GM12875 (cell line): ENCODE measurements at regions not wholly inside any gene's neighbourhood (a gene's known extent, or its start where the extent isn't known, plus 50 kb on each side); places are given as distances from the start of the nearest gene placed in this dataset.

Experiments
- H3K4me3 ChIP-seq: one replicate; pipeline ENCODE4 v1.5.1; 2011; ENCODE audit warnings: low read depth, low read length, control low read depth
- TF ChIP-seq, protein P1 (sequence below): IDR thresholded peaks from 2 replicates; pipeline ENCODE4 v1.5.1; 2011; ENCODE audit warnings: low read depth, mild to moderate bottlenecking, control low read depth, inconsistent platforms, low read length, moderate library complexity, borderline replicate concordance; ENCODE audit not compliant: insufficient read depth

DNA sequence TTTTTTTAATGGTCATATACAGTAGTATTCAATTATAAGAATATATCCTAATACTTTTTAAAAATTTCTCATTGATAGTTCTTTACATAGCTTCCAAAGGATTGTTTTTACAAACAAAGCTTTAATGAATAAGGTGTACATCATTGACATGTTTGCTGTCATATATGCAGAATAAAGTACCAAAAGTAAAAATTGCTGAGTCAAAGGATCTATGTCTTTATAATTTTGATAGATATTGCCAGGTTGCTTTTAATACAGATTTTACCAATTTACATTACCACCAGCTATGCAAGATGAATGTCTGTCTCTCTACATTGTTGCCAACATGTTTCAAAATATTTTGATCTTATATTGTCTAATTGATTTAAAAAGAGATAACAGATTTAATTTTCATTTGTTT is 173.9 kb upstream of the FAM78B start:
- H3K4me3 ChIP-seq, result no peak overlapping the region
- TF ChIP-seq, protein P1, sequence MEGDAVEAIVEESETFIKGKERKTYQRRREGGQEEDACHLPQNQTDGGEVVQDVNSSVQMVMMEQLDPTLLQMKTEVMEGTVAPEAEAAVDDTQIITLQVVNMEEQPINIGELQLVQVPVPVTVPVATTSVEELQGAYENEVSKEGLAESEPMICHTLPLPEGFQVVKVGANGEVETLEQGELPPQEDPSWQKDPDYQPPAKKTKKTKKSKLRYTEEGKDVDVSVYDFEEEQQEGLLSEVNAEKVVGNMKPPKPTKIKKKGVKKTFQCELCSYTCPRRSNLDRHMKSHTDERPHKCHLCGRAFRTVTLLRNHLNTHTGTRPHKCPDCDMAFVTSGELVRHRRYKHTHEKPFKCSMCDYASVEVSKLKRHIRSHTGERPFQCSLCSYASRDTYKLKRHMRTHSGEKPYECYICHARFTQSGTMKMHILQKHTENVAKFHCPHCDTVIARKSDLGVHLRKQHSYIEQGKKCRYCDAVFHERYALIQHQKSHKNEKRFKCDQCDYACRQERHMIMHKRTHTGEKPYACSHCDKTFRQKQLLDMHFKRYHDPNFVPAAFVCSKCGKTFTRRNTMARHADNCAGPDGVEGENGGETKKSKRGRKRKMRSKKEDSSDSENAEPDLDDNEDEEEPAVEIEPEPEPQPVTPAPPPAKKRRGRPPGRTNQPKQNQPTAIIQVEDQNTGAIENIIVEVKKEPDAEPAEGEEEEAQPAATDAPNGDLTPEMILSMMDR, result no peak

DNA sequence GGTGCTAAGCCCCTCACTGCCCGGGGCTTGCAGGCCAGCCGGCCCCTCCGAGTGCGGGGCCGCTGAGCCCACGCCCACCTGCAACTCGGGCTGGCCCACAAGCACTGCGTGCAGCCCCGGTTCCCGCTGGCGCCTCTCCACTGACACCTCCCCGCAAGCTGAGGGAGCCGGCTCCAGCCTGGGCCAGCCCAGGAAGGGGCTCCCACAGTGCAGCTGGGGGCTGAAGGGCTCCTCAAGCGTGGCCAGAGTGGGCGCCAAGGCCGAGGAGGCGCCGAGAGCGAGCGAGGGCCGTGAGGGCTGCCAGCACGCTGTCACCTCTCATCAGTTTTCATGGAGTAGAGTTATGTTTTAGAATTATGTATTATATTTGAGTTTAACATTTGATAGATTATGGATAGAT is 176.5 kb upstream of the FAM78B start:
- TF ChIP-seq, protein P1, result no peak
- no peak overlapping the region for H3K4me3 ChIP-seq

DNA sequence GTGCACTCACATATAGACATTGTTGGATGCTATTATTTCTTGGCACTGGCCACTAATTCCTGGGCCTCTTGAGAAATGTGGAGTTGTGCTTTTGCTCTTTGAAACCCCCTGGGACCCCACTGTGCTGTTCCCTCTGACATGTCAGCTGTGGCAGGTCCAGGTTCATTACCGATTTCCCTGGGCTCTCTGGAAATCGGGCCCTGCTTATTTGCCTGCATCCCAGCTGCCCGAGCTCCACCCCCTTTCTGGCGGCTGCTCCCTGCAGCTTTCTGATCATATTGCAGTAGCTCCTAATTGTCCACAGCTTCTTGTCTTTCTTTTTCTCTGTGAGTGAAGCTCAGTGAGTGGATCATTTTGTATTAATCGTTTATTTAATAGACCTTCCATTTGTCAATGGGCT is 183.7 kb upstream of the FAM78B start:
- no peak overlapping the region for H3K4me3 ChIP-seq
- TF ChIP-seq, protein P1, result no peak

DNA sequence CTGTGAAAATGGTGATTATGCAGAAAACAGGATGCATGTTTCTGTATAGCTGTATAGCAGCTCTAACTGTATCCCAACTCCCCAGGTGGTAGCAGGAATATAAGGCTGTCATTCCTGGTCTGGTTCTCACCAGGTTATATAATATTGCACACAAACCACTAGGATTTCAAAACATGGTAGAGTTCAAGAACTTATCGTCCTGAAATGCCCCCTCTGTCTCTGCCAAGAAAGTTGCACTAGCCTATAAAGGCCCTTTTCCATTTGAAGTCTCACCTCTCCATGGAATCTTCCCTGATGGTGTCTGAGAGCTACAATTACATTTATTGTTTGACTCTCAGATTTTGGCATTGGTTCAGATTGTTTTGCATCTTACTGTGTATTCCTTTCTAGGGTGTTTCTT is 184.9 kb upstream of the FAM78B start:
- TF ChIP-seq, protein P1, result no peak
- H3K4me3 ChIP-seq, result no peak overlapping the region

DNA sequence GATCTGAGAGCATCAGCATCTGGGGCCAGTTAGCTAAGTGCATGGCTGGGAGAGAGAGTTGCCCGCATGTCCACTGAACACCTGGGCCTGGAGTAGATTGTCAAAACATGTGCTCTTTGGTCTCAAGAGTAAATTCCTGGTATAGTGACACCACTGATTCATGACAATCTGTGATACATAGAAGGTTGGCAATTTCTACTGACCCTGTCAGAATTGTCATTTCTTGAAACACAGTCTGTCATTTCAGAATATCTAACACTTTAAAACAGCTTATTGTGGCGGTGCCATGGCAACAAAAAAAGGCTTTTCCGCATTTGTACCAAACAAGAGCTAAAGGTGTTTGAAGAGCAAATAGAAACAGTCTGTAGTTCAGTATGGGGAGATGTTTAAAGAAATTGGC is 186.4 kb upstream of the FAM78B start:
- H3K4me3 ChIP-seq, result no peak overlapping the region
- TF ChIP-seq, protein P1, result no peak

DNA sequence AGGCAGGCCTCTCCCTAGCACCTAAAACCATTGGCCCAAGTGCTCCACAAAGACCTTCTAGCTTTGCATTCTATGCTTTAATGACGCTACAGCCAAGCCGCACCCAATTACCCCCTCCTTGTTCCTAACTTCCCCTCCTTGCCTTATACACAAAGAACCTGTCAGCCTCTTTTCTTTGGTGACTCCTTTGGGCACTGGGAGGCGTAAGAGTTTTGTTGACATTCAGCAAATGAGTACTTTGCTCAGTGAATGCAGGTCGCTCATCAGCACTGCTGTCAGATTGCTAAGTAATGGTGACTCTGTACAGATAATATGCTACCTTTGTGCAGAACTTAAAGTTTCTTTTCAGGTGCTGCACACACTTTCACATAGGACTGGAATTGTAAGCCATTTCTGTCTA is 187.6 kb upstream of the FAM78B start:
- no peak overlapping the region for H3K4me3 ChIP-seq
- TF ChIP-seq, protein P1, result no peak

DNA sequence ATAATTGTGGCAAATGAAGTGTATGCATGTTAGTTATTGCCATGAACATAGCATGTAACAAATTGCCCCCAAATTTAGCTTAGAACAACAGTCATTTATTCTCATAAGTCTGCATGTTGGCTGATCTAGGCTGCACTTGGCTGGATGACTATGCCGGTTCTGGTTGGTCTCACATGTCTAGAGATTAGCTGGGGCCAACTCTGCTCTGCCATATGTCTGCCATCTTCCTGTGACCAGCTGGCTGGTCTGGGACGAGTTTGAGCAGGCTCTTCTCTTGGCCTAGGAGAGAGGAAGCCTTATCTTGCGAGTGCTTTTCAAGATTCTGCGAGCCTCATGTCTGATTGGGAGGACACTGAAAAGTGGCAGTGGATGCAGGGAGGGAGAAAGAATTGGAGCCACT is 198.3 kb upstream of the FAM78B start:
- H3K4me3 ChIP-seq, result no peak overlapping the region
- TF ChIP-seq, protein P1, result no peak
